NCI-H524 (cell line): ENCODE measurements at regions not wholly inside any gene's neighbourhood (a gene's known extent, or its start where the extent isn't known, plus 50 kb on each side); places are given as distances from the start of the nearest gene placed in this dataset.
A peak's percentile ranks its signal among the peaks of the same experiment; 100 is the strongest.

Experiments used
- DNase-seq, 2 experiments: peaks; one replicate each; lab custom pipeline; 2025; lab: John Stamatoyannopoulos, UW

DNA sequence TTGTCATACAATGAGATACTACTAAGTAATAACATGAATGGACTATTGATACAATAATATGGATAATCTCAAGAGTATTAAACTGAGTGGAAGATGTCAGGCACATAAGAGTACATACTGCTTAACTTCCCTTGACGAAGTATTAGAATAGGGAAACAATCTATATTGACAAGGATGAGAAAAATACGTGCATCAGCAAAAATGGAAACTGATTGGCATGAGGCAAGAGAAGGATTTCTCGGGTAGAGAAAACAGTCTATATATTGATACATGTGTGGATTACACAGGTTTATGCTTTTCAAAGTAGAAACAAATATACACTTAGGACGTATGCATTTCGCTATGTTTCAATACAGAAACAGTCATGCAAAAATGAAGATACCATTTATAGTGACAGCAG lies 57.4 kb downstream of the PRR20E start:
- DNase-seq: no peak

DNA sequence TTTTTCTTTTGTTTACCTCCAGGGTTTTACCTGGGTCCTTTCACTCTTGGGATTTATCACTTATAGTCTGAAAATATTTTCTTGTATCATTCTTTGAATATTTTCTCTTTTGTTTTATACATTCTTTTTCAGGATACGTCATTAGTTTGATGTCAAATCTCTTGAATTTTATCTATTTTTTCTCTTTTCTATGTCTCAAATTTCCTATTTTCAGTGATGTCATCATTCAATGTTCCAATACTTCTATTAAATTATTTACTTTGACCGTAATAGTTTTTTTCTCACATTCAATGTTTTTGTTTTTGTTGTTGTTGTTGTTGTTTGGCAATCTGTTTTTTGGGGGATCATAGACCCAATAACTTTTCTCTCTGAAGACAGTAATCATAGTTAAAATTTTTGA lies 83.5 kb downstream of the PRR20E start:
- no peak for DNase-seq

GRCh38 chr13:57253551-57253950 lies 86.6 kb downstream of the PRR20E start:
- no peak for DNase-seq

DNA sequence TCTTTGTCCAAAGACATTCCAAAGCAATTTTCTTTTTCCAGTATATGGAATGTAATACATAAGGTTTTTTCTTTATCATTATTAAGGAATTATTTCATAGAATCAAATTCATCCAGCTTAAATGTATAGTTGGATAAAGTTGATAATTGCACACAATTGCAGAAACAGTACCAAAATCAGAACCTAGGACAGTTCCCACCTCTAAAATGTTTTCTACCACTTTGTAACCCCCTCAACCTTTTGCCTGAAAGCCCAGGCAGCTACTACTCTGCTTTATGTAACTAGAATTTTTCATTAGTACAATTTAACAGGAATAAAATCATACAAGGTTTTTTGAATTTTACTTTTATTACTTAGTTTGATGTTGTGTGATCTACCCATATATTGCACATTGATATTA lies 98.0 kb downstream of the PRR20E start:
- DNase-seq: no peak

GRCh38 chr13:57270493-57270892 lies 103.5 kb downstream of the PRR20E start:
- DNase-seq: no peak

DNA sequence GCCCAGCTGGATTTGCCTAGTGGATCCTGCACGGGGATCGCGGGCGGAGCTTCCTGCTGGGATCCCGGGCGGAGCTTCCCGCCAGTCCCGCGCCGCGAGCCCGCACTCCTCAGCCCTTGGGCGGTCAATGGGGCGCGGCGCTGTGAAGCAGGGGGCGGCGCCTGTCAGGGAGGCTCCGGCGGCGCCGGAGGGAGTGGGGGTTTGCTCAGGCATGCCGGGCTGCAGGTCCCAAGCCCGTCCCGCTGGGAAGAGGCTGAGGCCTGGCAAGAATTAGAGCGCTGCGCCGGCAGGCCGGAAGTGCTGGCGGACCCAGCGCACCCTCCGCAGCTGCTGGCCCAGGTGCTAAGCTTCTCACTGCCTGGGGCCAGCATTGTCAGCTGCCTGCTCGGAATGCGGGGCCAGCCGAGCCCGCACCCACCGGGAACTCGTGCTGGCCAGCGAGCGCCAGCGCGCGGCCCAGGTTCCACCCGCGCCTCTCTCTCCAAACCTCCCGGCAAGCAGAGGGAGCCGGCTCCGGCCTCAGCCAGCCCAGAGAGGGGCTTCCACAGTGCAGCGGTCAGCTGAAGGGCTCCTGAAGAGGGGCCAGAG lies 119.6 kb downstream of the PRR20E start:
- no peak for DNase-seq

DNA sequence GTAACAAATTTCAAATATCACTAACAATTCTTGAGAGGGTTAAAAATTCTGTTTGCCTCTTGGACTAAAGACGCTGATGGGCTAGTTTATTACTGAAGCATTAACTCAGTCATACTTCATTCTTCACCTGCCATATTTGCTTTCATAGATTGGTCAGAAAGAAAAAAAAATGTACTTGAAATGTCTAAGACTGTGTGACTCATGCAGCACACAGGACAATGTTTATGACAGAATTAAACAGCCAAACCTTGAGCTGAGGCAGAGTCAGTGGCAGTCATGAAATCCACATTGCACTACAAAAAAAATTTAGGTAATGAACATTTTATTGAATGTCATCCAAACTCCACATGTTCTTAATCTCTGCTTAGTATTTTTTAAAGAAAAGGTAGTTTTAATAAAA lies 135.6 kb downstream of the PRR20E start:
- DNase-seq: no peak

DNA sequence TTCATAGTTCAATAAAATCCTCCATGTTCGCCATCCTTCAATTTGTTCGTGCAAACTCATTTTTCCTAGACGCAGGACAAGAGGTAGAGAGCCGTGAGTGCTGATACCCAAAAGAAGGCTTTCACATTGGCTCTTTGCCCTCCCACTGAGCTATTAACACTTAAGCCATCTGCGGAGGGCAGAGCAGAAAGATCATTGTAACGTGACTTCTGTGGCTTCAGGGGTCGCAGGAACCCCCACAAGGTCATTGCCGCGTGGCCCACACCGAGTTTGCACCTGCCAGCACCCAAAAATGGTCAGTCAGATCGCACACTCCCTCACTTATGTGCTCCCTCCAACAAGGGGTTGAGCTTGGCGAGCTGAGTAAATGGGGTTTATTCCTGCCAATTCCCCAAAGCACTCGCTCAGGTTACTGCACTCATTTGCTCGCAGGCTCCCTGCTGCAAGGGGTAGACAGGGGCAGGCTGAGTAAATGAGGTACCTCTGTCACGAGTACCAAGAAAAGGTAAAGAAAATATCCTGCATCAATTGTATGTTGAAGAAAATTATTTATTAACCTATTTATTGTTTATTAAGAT lies 144.1 kb downstream of the PRR20E start:
- peak in 1 of 2 experiments; percentile 1 for DNase-seq

- DNase-seq: peak; percentile 20 to 88
These were observed 148.0 kb downstream of the PRR20E start for GRCh38 chr13:57314897-57315520.

DNA sequence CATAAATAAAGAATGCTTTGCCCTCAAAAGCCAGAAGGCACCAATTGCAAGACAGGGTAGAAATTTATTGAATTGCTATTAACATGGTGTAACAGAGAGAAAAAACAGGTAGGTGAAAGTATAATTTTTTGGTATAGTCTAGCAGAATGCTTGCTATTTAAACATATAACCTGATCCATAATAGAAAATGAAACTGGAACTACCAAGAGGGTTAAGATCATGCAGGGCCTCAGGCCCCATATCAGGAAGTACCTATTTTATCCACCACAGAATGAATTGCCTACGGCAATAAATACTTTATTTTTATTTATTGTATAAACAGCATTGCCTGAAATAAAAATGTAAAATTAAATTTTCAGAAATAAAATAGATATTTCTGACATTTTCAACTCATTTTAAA lies 159.5 kb downstream of the PRR20E start:
- DNase-seq: no peak

- DNase-seq: no peak
These were observed 173.9 kb downstream of the PRR20E start for GRCh38 chr13:57340878-57341277.

GRCh38 chr13:57345526-57345925 lies 178.5 kb downstream of the PRR20E start:
- no peak for DNase-seq

DNA sequence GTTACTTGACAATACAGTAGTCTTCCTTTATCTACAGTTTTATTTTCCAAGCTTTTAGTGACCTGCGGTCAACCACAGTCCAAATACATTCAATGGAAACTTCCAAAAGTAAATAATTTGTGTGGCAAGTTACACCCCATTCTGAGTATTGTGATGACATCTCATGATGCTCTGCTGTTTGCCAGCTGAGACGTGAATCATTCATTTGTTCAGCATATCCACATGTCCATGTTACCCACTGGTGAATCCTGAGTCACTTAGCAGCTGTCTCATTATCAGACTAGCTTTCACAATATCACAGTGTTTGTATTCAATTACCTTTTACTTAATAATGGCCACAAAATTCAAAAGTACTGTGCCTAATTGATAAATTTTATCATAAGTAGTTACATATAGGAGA lies 179.8 kb downstream of the PRR20E start:
- no peak for DNase-seq

DNA sequence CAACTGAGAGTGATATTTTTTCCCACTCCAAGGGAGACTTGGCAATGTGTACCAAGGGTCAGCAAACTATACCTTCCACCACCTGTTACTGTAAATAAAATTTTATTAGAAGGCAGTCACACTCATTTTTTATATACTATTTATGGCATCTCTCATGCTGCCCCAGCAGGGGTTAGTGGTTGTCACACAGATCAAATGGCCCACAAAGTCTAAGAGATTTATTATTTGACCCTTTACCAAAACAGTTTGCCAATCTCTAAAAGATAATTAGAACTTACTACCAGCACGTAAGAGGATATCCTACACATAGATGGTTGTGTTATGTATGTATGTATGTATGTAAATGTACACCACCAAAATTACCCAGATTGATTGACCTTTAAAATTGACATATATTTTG lies 185.1 kb downstream of the PRR20E start:
- no peak for DNase-seq

GRCh38 chr13:57353831-57354230 lies 186.8 kb downstream of the PRR20E start:
- DNase-seq: peak in 1 of 2 experiments; percentile 15

GRCh38 chr13:57375876-57376275 lies 208.9 kb downstream of the PRR20E start:
- no peak for DNase-seq

DNA sequence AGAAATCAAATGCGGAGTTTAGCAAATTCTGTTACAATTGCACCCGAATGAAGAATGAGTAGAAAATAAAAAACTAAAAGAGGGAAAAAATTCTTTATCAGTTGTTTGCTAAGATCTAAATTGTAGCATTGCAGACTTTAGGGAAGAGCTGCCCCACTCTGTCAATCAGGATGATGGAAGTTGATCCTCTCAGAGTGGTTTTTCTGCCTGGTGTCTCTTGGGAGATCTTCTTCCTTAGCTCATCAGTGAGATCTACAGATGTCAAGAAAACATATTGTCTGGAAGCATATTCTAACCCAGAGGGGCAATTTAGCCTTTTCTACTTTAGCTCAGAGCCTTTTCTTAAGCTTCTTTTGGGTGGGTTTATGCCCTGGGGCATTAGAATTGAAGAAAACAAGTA lies 223.2 kb upstream of the PCDH17 start:
- DNase-seq: peak; percentile 7 to 82

GRCh38 chr13:57409121-57409520 lies 222.4 kb upstream of the PCDH17 start:
- DNase-seq: no peak

GRCh38 chr13:57409656-57410055 lies 221.9 kb upstream of the PCDH17 start:
- DNase-seq: no peak

DNA sequence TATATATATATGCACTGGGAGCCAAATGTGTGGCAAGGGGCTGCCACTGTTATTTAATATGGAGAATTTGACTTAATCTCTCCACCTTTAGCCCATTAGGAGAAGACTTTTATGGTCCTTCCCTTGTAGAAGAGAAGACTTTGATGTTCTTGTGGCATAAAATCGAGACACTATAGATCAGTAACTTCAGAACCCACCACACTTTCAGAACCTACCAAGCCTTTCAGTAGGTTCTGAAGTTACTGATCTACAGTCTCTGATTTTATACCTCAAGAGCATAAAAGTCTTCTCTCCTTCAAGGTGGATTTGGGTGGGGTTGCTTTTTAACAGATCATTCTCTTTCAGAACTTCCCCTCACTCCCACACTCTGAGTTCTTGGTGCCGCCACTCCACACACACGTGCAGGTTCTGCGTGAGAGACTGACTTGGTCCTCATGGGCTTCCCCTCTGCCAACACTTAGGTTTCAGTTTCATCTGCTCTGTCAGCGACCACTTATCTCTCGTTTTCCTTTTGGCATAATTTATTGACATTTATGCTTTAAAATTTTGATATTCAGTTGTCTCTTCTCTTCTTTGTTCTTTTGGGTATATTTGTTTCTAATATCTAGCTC lies 213.4 kb upstream of the PCDH17 start:
- DNase-seq: no peak

- no peak for DNase-seq
These were observed 207.2 kb upstream of the PCDH17 start for GRCh38 chr13:57424379-57424778.

- DNase-seq: no peak
These were observed 206.0 kb upstream of the PCDH17 start for GRCh38 chr13:57425531-57425930.

DNA sequence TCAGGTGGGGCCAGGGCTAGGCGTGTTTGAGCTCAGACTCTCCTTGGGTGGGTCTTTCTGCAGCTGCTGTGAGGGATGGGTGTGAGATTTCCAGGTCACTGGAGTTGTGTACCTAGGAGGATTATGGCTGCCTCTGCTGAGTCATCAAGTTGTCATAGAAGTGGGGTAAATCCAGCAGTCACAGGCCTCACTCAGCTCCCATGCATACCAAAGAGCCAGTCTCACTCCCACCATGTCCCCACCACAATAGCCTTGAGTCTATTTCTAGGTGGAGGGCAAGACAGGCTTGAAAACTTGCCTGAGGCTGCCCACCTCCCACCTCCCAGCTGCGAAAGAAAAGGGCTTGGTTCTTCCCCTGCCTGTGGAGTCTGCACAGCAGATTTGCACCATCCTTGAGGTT lies 194.0 kb upstream of the PCDH17 start:
- no peak for DNase-seq
